Activated CD4-positive, alpha-beta memory T cell treated with anti-CD3 and anti-CD28 coated beads for 36 hours (primary cell): ENCODE measurements at regions not wholly inside any gene's neighbourhood (a gene's known extent, or its start where the extent isn't known, plus 50 kb on each side); places are given as distances from the start of the nearest gene placed in this dataset.

Experiments used
- CTCF ChIA-PET: fragments of 350-600 bp; sonication (Branson Sonifier 250); formaldehyde crosslinking; loops from one replicate; lab custom pipeline; 2021; ENCODE audit warnings: antibody characterized with exemption, inconsistent platforms; lab: Charles Lee
- POLR2A ChIA-PET: fragments of 350-600 bp; sonication (Branson Sonifier 250); formaldehyde crosslinking; loops from one replicate; lab custom pipeline; 2021; ENCODE audit warnings: antibody characterized with exemption; lab: Charles Lee
- DNase-seq: peaks from one replicate; pipeline ENCODE4 v3.0.0-alpha.2; 2020
- H3K27ac Mint-ChIP-seq: one replicate; pipeline ENCODE4 v1.8.0; 2021; ENCODE audit warnings: mixed read lengths
- H3K27me3 Mint-ChIP-seq: one replicate; pipeline ENCODE4 v1.8.0; 2021; ENCODE audit warnings: mixed read lengths
- H3K36me3 Mint-ChIP-seq: one replicate; pipeline ENCODE4 v1.8.0; 2021; ENCODE audit warnings: mixed read lengths
- H3K4me1 Mint-ChIP-seq: one replicate; pipeline ENCODE4 v1.8.0; 2021; ENCODE audit warnings: low read depth, mixed read lengths
- H3K4me3 Mint-ChIP-seq: one replicate; pipeline ENCODE4 v1.8.0; 2021; ENCODE audit warnings: mild to moderate bottlenecking, mixed read lengths
- H3K9me3 Mint-ChIP-seq: one replicate; pipeline ENCODE4 v1.8.0; 2021; ENCODE audit warnings: mixed read lengths
- intact Hi-C: fragments of 100-400 bp; cut with micrococcal nuclease; formaldehyde crosslinking; loops from one replicate; pipeline ENCODE4 v1.15.1; 2023

DNA sequence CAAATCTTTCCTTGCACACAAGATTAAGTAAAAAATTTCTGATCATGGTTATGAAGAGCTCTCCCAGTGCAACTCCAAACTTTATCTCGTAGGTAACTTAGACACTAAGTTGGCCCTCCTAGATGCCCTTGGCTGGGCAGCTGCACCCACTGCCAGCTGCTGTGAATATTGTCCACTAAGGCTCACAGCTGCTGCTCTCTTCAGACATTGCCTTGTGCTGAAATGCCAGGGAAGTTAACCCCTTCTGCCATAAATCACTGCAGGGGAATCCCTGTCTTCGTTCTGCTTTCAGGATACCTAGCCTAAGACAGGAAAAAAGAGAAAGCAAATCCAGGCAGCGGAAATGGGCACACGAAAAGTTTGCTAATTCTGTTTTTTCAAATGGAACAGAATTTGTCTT is 106.4 kb downstream of the IRX5 start:
- H3K36me3 Mint-ChIP-seq = no peaks in the 10 kb centered on the region
- intact Hi-C loops = no loop called here
- DNase-seq = no peak
- no peaks in the 10 kb centered on the region for H3K9me3 Mint-ChIP-seq
- H3K4me3 Mint-ChIP-seq = no peak overlapping the region
- H3K27me3 Mint-ChIP-seq = peaks cover 3% of the 10 kb centered on the region
- POLR2A ChIA-PET = no interaction called here
- H3K4me1 Mint-ChIP-seq = no peaks in the 10 kb centered on the region
- CTCF ChIA-PET = interaction anchor here (0.6 kb wide), 1 partner anchor 172 kb away, joined by 3 read pairs; no protein-coding TSS in a partner anchor
- no peak overlapping the region for H3K27ac Mint-ChIP-seq

DNA sequence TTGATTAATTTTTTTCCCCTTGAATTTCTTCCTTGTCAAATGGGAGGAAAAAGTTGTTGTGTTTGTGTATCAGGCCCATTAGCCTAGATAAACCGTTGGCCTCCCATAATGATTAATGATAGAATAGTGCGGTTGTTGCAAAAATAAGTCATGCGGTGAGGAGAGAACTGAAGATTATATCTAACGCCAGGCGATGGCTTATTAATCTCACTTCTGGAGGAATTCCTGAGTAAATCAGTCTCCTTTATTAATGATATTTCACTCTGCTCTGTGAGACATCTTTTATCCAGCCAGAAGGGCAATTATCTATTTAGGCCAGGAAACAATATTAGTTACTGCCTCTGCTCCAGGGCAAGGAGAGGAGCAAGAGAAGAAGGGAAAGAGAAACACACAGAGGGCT is 107.3 kb downstream of the IRX5 start:
- intact Hi-C loops = no loop called here
- Mint-ChIP-seq H3K9me3 (no peaks in the 10 kb centered on the region), H3K4me3 (no peak overlapping the region), H3K36me3 (no peaks in the 10 kb centered on the region), H3K4me1 (no peaks in the 10 kb centered on the region), H3K27ac (no peak overlapping the region), H3K27me3 (peaks cover 3% of the 10 kb centered on the region)
- ChIA-PET POLR2A (no interaction called here), CTCF (no interaction called here)
- no peak for DNase-seq

DNA sequence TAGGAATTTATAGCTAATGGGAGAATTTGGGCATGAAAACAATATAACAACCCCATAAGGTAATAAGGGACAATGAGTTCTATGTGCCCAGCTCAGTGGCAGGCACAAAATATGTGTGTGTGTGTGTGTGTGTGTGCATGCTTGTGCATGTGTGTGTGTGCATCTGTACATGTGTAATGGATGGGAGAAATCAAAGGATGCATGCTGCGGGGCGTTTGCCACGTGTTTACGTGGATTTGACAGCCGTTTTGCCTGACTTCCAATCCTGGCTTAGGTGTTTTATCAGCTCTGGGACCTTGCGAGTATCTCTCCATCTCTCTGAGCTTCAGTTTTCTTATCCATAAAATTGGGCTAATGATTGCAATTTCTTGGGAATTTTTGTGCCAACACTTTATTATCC is 108.4 kb downstream of the IRX5 start:
- intact Hi-C loops = no loop called here
- Mint-ChIP-seq H3K36me3 (no peaks in the 10 kb centered on the region), H3K27ac (no peak overlapping the region), H3K4me3 (no peak overlapping the region), H3K27me3 (no peaks in the 10 kb centered on the region), H3K9me3 (no peaks in the 10 kb centered on the region), H3K4me1 (no peaks in the 10 kb centered on the region)
- CTCF ChIA-PET = interaction anchor here (0.6 kb wide), 1 partner anchor 670 kb away, joined by 4 read pairs; no protein-coding TSS in a partner anchor
- POLR2A ChIA-PET = no interaction called here
- DNase-seq = no peak

DNA sequence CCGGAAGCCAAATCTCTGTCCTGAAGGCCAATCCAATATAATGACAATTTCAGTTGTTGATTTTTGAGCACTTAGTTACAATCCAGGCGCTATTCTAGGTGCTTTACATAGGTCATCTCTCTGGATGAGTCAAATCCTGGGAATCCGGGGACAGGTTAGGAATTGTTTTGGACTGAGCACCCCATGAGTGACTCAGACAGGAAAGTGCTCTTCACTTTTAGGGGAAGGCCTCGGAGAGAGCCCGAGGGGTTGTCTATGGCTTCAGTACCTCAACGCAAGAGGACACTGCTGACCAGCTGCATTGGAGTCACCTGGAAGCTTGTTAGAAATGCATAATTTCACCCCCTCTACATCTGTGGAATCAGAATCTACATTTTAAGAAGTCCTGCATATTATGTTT is 108.8 kb downstream of the IRX5 start:
- H3K27me3 Mint-ChIP-seq = no peaks in the 10 kb centered on the region
- no peak overlapping the region for H3K4me3 Mint-ChIP-seq
- no peaks in the 10 kb centered on the region for H3K4me1 Mint-ChIP-seq
- H3K27ac Mint-ChIP-seq = no peak overlapping the region
- intact Hi-C loops = no loop called here
- no peaks in the 10 kb centered on the region for H3K9me3 Mint-ChIP-seq
- ChIA-PET CTCF (no interaction called here), POLR2A (no interaction called here)
- no peaks in the 10 kb centered on the region for H3K36me3 Mint-ChIP-seq
- no peak for DNase-seq

DNA sequence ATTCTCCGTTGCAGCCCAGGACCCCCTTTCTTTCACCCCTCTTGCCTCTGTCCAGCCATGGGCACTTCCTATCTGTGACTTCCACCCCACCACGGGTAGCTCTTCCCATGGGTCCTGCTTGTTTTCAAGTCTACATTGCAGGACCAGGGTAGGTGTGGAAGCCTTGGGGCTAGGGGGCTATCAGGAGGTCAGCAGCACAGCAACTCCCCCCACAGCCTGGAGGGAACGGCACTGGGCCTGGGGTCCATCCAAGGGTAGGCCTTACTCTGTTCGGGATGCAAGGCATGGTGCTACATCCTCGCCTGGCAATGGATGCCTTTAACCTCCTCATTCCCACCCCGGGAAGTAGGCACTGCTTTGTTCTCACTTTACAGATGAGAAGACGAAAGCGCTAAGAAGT is 109.3 kb downstream of the IRX5 start:
- no peak overlapping the region for H3K4me3 Mint-ChIP-seq
- no peak for DNase-seq
- intact Hi-C loops = no loop called here
- H3K9me3 Mint-ChIP-seq = no peaks in the 10 kb centered on the region
- no peaks in the 10 kb centered on the region for H3K36me3 Mint-ChIP-seq
- ChIA-PET CTCF (no interaction called here), POLR2A (no interaction called here)
- no peaks in the 10 kb centered on the region for H3K27me3 Mint-ChIP-seq
- no peak overlapping the region for H3K27ac Mint-ChIP-seq
- no peaks in the 10 kb centered on the region for H3K4me1 Mint-ChIP-seq

DNA sequence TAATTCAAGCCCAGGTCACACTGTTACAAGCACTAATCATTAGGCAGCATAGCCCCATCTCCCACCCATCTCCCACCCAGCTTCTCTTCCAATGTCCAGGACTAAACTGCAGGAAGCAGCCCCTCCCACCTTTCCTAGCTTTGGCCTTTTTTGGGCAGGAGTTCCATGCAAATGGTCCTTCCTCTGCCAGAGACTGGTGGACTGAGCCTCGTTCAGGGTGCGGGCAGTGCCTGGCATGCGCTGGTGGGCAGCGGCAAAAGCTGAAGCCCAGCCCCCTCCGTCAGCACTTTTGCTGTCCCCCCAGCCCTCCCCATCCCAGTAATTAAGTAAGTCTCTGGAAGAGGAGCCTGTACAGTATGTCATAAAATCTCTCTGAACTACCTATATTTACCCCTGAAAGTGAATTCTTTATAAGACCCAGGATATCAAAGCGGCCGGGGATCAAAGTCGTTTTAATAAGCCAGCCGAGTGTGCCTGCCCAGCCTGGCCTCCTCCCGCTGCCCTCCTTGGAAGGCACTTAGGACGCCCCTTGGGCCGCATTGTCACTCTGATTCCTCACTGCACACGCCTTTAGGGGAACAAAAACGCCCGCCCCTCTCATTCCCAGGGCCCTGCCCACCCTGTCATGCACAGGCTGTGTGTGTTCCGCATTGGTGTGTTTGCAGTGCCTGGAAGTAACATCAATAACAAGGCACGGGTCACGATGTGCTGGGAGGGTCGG is 109.9 kb downstream of the IRX5 start:
- H3K9me3 Mint-ChIP-seq = no peaks in the 10 kb centered on the region
- ChIA-PET CTCF (no interaction called here), POLR2A (no interaction called here)
- no peak overlapping the region for H3K27ac Mint-ChIP-seq
- no peaks in the 10 kb centered on the region for H3K4me1 Mint-ChIP-seq
- no peak for DNase-seq
- no peaks in the 10 kb centered on the region for H3K36me3 Mint-ChIP-seq
- intact Hi-C loops = no loop called here
- no peaks in the 10 kb centered on the region for H3K27me3 Mint-ChIP-seq
- H3K4me3 Mint-ChIP-seq = no peak overlapping the region

DNA sequence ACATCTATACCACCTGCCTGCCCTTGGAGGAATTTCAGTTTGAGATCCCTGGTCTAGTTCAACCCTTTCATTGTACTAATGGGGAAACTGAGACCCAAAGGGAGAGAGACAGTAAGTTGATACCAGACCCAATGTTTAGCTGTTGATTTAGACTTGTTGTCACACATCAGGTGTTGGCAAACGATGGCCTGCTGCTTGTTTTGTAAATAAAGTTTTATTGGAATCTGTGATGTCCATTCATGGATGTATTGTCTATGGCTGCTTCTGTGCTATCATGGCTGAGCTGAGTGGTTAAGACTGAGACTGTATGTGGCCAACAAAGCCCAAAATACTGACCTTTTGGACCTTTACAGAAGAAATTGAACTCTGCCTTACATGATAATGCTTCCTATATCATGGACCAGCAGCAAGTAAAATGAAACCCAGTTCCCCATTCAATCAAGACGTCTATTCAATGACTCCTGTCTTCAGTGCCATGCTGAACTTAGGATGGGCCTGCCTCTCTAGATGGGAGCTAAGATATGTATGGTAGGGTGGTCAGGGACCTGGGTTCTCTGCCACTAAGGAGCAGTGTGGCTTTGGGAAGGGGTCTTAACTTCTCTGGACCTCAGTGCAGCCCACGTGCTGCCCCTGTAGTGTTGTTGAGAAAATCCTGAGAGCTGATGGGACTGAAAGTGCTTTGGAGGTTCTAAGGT is 111.0 kb downstream of the IRX5 start:
- Mint-ChIP-seq H3K4me3 (no peak overlapping the region), H3K27ac (no peak overlapping the region), H3K27me3 (no peaks in the 10 kb centered on the region), H3K9me3 (no peaks in the 10 kb centered on the region), H3K36me3 (no peaks in the 10 kb centered on the region), H3K4me1 (no peaks in the 10 kb centered on the region)
- intact Hi-C loops = no loop called here
- ChIA-PET POLR2A (no interaction called here), CTCF (no interaction called here)
- no peak for DNase-seq

DNA sequence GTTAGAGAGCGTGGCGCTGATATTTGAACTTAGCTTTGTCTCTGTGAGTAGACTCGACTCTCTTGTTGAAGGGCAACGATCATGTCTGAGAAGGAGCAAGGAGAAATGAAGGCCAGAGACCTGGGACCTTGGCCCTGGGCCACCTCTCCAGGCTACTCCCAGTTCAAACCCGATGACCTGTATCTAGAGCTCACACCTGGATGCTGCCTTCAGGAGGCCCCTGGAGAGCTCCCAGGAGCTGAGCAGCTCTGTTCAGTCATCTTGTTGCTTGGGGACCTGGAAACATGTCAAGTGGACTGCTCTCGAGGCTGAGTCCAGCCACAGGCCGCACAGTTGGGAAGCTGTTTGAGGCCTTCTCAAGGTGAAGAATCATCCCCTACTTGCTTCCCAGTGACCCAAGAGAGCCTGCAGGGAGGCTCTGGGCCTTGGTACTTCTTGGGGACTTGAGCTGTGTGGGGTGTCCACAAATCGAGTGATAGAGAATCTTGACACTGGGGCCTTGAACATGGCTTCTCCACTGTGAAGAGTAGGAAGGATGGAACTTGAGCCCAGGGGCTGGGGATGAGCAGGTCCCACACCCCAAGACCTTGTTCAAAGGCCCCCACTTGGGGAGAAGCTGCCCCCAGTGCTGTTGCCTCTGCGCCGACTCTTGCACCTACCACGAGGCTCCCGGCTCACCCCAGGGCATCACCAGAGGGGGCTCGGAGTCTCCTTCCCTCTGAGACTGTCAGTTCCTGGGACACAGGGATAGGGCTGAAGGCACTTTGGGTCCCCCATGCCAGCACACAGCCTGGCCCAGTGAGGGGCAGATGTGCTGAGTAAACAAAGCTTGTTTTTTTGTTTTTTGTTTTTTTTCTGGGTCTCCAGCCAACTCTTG is 112.1 kb downstream of the IRX5 start:
- Mint-ChIP-seq H3K4me3 (no peak overlapping the region), H3K27me3 (no peaks in the 10 kb centered on the region), H3K4me1 (no peaks in the 10 kb centered on the region), H3K27ac (no peak overlapping the region), H3K9me3 (no peaks in the 10 kb centered on the region), H3K36me3 (no peaks in the 10 kb centered on the region)
- ChIA-PET POLR2A (no interaction called here), CTCF (no interaction called here)
- DNase-seq = no peak
- intact Hi-C loops = no loop called here

DNA sequence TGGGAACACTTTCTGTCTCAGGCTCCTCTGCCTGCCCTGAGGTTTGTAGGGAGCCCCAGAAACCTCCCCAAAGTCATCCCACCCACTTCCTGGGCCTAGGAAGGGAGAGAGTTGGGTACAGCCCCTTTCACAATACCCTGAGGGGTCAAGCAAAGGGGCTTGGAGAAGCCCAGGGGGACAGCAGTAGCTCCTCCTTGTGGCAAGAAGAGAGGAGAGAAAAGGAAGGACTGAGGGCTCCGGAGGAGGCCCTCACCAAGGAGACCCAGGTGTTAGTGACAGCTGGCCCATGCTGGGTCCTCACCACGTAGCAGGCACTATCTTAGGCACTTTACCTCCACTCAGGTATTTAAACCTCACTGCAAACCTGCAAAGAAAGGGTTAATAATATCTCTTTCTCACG is 112.8 kb downstream of the IRX5 start:
- H3K4me1 Mint-ChIP-seq = no peaks in the 10 kb centered on the region
- POLR2A ChIA-PET = no interaction called here
- no peak overlapping the region for H3K4me3 Mint-ChIP-seq
- CTCF ChIA-PET = no interaction called here
- no peaks in the 10 kb centered on the region for H3K9me3 Mint-ChIP-seq
- H3K27me3 Mint-ChIP-seq = no peaks in the 10 kb centered on the region
- no peaks in the 10 kb centered on the region for H3K36me3 Mint-ChIP-seq
- no peak for DNase-seq
- no peak overlapping the region for H3K27ac Mint-ChIP-seq
- intact Hi-C loops = no loop called here

DNA sequence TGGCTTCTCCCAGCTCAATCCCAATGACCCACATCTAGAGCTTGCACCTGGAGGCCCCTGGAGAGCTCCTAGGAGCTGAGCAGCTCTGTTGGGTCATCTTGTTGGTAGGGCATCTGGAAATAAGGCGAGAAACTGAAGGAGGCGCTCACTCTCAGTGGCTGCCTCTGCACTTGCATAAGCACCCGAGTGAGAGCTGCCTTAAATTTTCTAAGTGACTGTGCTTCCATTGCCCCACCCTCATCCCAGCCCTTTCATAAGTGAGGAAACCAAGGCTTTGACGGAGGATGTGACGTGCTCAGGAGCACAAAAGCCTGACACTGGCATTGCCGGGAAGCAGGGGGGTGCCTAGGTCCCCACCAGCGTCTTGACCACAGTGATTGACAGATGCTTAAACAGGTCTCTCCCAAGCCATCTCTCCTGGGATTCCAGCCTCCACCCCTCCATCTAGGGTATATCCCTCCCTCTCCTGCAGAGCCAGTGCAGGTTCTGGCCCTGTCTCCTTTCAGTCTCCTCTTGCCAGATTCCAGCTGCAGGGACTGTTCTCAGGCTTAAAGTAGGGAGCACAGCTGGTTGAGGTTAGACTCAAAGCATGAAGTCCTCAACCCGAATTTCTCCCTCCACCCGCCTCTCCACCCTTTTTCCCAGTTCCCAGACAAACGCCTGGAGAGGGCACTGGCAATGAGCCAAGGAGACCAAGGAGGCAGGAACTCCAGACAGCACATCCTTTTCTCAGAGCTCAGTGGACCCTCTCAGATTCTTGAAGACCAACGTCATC is 113.7 kb downstream of the IRX5 start:
- H3K36me3 Mint-ChIP-seq = no peaks in the 10 kb centered on the region
- DNase-seq = no peak
- POLR2A ChIA-PET = no interaction called here
- no peaks in the 10 kb centered on the region for H3K27me3 Mint-ChIP-seq
- intact Hi-C loops = no loop called here
- H3K4me1 Mint-ChIP-seq = no peaks in the 10 kb centered on the region
- CTCF ChIA-PET = no interaction called here
- no peak overlapping the region for H3K4me3 Mint-ChIP-seq
- no peaks in the 10 kb centered on the region for H3K9me3 Mint-ChIP-seq
- H3K27ac Mint-ChIP-seq = no peak overlapping the region

DNA sequence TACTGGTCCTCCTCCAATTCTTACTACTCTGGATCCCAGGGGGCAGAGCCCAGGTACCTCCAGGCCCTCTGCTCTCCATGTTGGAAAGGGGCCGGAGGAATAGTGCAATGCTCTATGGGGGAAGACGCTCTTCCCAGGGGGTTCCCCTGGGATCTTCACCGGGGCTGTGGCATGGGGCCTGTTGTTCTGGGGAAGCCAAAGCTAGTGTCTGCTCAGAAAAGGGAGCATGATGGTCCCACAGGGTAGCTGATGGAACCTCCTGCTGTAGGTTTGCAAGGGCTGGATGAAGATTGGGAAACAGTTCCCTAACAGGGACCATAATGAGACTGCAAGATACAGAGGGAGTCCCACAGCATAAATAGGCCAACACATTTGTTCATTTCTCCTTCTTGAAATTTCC is 114.7 kb downstream of the IRX5 start:
- H3K36me3 Mint-ChIP-seq = no peaks in the 10 kb centered on the region
- ChIA-PET POLR2A (no interaction called here), CTCF (no interaction called here)
- H3K27ac Mint-ChIP-seq = no peak overlapping the region
- intact Hi-C loops = no loop called here
- no peak for DNase-seq
- no peak overlapping the region for H3K4me3 Mint-ChIP-seq
- H3K4me1 Mint-ChIP-seq = no peaks in the 10 kb centered on the region
- H3K27me3 Mint-ChIP-seq = no peaks in the 10 kb centered on the region
- H3K9me3 Mint-ChIP-seq = no peaks in the 10 kb centered on the region
